Liver (tissue), 3 donors: ENCODE measurements at regions not wholly inside any gene's neighbourhood (a gene's known extent, or its start where the extent isn't known, plus 50 kb on each side); places are given as distances from the start of the nearest gene placed in this dataset.

Source experiments
- EGR1 ChIP-seq, 2 donors: IDR thresholded peaks; 2 replicates each; pipeline ENCODE4 v1.6.1; 2016 to 2018; ENCODE audit warnings: antibody characterized with exemption in 2 of 2, low read depth in 2 of 2
- FOXA1 ChIP-seq: IDR thresholded peaks from 2 replicates; pipeline ENCODE4 v1.6.1; 2016; ENCODE audit warnings: antibody characterized with exemption
- FOXA2 ChIP-seq: IDR thresholded peaks from 2 replicates; pipeline ENCODE4 v1.6.1; 2016; ENCODE audit warnings: antibody characterized with exemption
- GABPA ChIP-seq, 2 donors: IDR thresholded peaks in 1 of 2; conservative IDR thresholded peaks in 1 of 2; 2 replicates each; pipeline ENCODE4 v1.6.1; 2016; ENCODE audit warnings: antibody characterized with exemption in 2 of 2, mild to moderate bottlenecking in 1 of 2, moderate library complexity in 1 of 2
- JUND ChIP-seq, 2 donors: IDR thresholded peaks; 2 replicates each; pipeline ENCODE4 v1.6.1; 2016; ENCODE audit warnings: antibody characterized with exemption in 2 of 2
- RAD21 ChIP-seq, 2 donors: IDR thresholded peaks; 2 replicates each; pipeline ENCODE4 v1.6.1; 2016; ENCODE audit warnings: antibody characterized with exemption in 2 of 2, mild to moderate bottlenecking in 2 of 2
- SP1 ChIP-seq: IDR thresholded peaks from 2 replicates; pipeline ENCODE4 v1.6.1; 2018; ENCODE audit warnings: antibody characterized with exemption, mild to moderate bottlenecking
- TAF1 ChIP-seq: conservative IDR thresholded peaks from 2 replicates; pipeline ENCODE4 v1.6.1; 2016; ENCODE audit warnings: antibody characterized with exemption, mild to moderate bottlenecking
- ZBTB33 ChIP-seq: IDR thresholded peaks from 2 replicates; pipeline ENCODE4 v1.6.1; 2016; ENCODE audit warnings: antibody characterized with exemption
- TF ChIP-seq, protein P1 (sequence below): fragments of 150-350 bp; IDR thresholded peaks from 2 replicates; pipeline ENCODE4 v1.5.1; 2017; ENCODE audit warnings: improper control_type of control experiment, low read depth, low read length; ENCODE audit not compliant: missing input control
- TF ChIP-seq, protein P2 (sequence below): IDR thresholded peaks from 2 replicates; pipeline ENCODE4 v1.6.1; 2016; ENCODE audit warnings: antibody characterized with exemption, mild to moderate bottlenecking
- TF ChIP-seq, protein P3 (sequence below): IDR thresholded peaks from 2 replicates; pipeline ENCODE4 v1.6.1; 2016; ENCODE audit warnings: antibody characterized with exemption
- donor health status: healthy.
- donor health status: healthy.

- TF ChIP-seq, protein P1, sequence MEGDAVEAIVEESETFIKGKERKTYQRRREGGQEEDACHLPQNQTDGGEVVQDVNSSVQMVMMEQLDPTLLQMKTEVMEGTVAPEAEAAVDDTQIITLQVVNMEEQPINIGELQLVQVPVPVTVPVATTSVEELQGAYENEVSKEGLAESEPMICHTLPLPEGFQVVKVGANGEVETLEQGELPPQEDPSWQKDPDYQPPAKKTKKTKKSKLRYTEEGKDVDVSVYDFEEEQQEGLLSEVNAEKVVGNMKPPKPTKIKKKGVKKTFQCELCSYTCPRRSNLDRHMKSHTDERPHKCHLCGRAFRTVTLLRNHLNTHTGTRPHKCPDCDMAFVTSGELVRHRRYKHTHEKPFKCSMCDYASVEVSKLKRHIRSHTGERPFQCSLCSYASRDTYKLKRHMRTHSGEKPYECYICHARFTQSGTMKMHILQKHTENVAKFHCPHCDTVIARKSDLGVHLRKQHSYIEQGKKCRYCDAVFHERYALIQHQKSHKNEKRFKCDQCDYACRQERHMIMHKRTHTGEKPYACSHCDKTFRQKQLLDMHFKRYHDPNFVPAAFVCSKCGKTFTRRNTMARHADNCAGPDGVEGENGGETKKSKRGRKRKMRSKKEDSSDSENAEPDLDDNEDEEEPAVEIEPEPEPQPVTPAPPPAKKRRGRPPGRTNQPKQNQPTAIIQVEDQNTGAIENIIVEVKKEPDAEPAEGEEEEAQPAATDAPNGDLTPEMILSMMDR: no peak
- TF ChIP-seq GABPA (IDR thresholded peaks at IDR 0.05 in 1 of 2, conservative IDR thresholded peaks at IDR 0.05 in 1 of 2) (no peak), FOXA2 (no peak), EGR1 (IDR thresholded peaks at IDR 0.05; ENCODE audit: low read depth in 2 of 2) (no peak), TAF1 (no peak), FOXA1 (no peak), RAD21 (IDR thresholded peaks at IDR 0.05) (no peak), JUND (IDR thresholded peaks at IDR 0.05) (no peak), ZBTB33 (no peak), SP1 (no peak)
- TF ChIP-seq, protein P2, sequence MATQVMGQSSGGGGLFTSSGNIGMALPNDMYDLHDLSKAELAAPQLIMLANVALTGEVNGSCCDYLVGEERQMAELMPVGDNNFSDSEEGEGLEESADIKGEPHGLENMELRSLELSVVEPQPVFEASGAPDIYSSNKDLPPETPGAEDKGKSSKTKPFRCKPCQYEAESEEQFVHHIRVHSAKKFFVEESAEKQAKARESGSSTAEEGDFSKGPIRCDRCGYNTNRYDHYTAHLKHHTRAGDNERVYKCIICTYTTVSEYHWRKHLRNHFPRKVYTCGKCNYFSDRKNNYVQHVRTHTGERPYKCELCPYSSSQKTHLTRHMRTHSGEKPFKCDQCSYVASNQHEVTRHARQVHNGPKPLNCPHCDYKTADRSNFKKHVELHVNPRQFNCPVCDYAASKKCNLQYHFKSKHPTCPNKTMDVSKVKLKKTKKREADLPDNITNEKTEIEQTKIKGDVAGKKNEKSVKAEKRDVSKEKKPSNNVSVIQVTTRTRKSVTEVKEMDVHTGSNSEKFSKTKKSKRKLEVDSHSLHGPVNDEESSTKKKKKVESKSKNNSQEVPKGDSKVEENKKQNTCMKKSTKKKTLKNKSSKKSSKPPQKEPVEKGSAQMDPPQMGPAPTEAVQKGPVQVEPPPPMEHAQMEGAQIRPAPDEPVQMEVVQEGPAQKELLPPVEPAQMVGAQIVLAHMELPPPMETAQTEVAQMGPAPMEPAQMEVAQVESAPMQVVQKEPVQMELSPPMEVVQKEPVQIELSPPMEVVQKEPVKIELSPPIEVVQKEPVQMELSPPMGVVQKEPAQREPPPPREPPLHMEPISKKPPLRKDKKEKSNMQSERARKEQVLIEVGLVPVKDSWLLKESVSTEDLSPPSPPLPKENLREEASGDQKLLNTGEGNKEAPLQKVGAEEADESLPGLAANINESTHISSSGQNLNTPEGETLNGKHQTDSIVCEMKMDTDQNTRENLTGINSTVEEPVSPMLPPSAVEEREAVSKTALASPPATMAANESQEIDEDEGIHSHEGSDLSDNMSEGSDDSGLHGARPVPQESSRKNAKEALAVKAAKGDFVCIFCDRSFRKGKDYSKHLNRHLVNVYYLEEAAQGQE: no peak
- TF ChIP-seq, protein P3, sequence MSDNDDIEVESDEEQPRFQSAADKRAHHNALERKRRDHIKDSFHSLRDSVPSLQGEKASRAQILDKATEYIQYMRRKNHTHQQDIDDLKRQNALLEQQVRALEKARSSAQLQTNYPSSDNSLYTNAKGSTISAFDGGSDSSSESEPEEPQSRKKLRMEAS: no peak
Measured at GRCh38 chr5:68383888-68384310, 168.3 kb downstream of the PIK3R1 start.
